GM18499 (cell line): ENCODE measurements at regions not wholly inside any gene's neighbourhood (a gene's known extent, or its start where the extent isn't known, plus 50 kb on each side); places are given as distances from the start of the nearest gene placed in this dataset.

Experiments
- ATAC-seq: cut with Tn5 transposase; IDR thresholded peaks from one replicate; pipeline ENCODE4 v1.9.1; 2021; ENCODE audit warnings: moderate number of reproducible peaks; ENCODE audit not compliant: insufficient read depth, unreplicated experiment

GRCh38 chr12:116381240-116381743 lies 103.8 kb upstream of the MED13L start:
- ATAC-seq = no peak

- ATAC-seq = no peak
Observed at GRCh38 chr12:116381744-116382685, 104.5 kb upstream of the MED13L start.

GRCh38 chr12:116382686-116383530 lies 105.4 kb upstream of the MED13L start:
- no peak for ATAC-seq

DNA sequence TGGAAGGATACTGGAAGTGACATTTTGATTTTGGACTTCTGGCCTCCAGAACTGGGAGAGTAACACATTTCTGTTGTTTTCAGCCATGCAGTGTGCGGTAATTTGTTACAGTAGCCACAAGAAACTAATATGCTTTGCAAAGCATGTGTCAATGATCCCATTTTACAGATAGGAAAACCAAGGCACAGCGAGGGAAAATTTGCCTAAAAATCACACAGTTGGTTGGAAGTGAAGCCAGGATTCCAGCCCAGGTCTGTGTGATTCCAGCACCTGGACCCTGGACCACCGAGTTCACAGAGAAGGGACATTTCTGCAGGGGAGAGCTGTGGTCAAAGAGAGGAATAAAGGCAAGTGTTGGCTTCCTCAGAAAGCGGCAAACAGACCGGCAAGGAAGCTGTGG lies 106.7 kb upstream of the MED13L start:
- no peak for ATAC-seq

- ATAC-seq = no peak
Observed at GRCh38 chr12:116384691-116385485, 107.4 kb upstream of the MED13L start.

- no peak for ATAC-seq
Observed at GRCh38 chr12:116385486-116386217, 108.2 kb upstream of the MED13L start.

DNA sequence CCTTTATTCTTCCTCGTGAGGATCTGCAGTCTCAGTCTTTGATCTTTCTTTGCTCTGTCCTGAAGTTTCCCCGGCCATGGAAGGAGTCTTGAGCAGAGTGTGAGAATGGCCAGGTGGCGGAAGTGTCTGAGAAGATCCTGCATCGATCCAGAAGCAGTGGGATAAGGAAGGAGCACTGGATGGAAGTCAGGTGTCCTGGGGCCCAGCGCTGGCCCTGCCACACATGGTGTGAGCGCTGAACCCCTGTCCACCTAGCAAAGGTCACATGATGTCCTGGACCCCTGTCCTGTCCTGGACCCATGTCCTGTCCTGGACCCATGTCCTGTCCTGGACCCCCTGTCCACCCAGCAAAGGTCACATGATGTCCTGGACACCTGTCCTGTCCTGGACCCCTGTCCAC lies 111.8 kb upstream of the MED13L start:
- no peak for ATAC-seq

DNA sequence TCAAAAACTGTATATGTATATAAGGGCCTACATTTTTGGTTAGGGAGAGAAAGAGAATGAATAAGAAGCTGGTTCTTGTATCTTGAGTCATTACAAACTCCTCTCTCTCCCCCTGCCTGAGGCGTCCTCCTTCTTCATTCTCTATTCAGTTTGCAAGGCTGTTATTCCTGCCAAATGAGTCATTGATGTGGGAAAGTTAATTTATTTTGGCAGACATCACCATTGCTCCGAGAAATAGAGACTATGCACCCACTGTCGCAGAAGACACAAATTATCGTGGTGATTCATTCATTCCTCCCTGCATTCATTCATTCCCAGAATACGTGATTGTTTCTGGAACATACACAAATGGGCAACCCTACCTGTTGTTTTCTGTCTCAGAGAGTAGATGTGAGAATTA lies 112.5 kb upstream of the MED13L start:
- no peak for ATAC-seq

GRCh38 chr12:116390401-116391335 lies 113.2 kb upstream of the MED13L start:
- ATAC-seq = no peak

DNA sequence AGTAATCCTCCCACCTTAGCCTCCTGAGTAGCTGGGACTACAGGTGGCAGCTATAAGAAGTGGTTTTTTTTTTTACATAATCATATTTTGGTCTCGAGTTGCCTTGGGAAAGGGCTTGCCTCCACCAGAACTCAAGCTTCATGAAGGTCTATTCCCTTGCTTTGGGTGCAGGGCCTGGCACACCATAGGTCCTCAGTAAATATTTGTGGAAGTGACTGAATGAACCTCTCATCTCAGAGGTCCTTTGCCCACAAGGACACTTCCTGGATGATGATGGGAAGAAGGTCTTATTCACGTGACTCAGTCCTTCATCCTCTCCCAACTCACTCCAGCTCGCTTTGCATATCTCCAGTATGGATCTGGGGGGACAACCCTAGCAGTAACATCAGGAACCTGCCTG lies 114.0 kb upstream of the MED13L start:
- no peak for ATAC-seq

DNA sequence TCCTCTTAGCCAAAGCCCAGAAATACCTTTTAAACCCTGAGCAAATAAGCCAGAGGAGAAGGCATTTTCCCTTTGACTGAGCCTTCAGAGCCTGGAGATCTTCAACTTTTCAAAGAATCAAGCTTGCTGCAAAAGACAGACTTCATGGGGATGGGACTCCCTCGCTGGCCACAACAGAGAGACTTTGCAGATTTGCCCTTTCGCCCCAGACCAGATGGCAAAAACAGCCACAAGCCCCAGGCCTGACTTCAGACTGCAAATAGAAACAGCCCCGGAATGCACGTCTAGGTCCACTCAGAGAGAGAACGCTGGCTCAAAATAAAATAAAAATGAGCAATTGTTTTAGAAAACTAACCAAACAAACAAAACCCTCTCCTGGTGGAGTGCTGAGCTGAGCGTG lies 114.6 kb upstream of the MED13L start:
- no peak for ATAC-seq

GRCh38 chr12:116393255-116393654 lies 115.8 kb upstream of the MED13L start:
- ATAC-seq = no peak

DNA sequence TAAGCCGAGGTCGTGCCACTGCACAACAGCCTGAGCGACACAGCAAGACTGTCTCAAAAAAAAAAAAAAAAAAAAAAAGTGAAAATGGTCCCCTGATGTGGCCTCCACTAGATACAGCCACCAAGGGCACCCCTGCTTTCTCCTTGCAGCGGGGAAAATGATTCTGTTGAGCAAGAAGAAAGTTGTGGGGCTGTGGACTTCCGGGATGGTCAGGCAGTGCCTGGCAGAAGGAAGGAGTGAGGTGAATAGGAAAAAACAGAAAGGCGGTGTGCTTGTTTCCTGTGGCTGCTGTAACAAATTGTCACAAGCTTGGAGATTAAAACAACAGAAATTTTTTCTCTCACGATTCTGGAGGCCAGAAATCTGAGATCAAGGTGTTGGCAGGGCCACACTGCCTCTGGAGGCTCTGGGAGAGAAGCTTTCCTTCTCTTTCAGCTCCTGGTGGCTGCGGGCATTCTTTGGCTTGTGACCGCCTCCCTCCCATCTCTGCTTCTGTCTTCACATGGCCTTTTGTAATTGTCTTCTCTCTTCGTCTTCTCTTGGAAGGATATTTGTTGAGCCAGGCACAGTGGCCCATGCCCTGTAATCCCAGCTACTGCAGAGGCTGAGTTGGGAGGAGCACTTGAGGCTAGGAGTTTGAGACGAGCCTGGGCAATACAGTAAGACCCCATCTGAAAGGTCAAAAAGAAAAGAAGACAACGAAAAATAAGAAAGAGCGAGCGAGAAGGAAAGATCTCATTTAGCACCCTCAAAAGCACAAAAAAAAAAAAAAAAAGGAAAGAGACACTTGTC lies 116.6 kb upstream of the MED13L start:
- ATAC-seq = no peak

DNA sequence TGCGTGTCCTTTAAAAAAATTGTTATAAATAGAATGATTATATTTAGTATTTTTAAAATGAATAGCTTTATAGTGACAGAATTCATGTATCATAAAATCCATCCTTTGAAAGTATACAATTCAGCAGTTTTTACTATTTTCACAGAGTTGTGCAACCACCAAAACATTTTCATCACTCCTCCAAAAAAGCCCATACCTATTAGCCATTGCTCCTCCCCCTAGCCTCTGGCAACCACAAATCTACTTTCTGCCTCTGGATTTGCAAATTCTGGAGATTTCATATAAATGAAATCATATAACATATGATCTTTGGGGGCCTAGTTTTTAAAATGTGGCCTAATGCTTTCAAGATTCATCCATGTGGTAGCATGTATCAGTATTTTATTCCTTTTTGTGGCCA lies 117.9 kb upstream of the MED13L start:
- ATAC-seq = no peak

- no peak for ATAC-seq
Observed at GRCh38 chr12:116397148-116397547, 119.7 kb upstream of the MED13L start.

- ATAC-seq = no peak
Observed at GRCh38 chr12:116398193-116398592, 120.7 kb upstream of the MED13L start.

GRCh38 chr12:116399055-116399454 lies 121.6 kb upstream of the MED13L start:
- no peak for ATAC-seq
